ENCODE measurements at regions not wholly inside any gene's neighbourhood (a gene's known extent, or its start where the extent isn't known, plus 50 kb on each side); places are given as distances from the start of the nearest gene placed in this dataset.
A peak's percentile ranks its signal among the peaks of the same experiment; 100 is the strongest.

GRCh38 chr2:6639929-6640620 lies 225.6 kb downstream of the CMPK2 start:
- Histone ChIP-seq H3K27me3 (replicated peaks in 1 of 4; ENCODE audit: control insufficient read depth in 3 of 4, extremely low read depth in 1 of 4, insufficient read depth in 3 of 4, low read length in 3 of 4) (no peaks in the 10 kb centered on the region), H3K27ac (ENCODE audit: low read depth, low read length) (peak overlapping the region; percentile 60), H3K79me2 (ENCODE audit: control insufficient read depth in 1 of 2, insufficient read depth in 2 of 2, low read length in 2 of 2) (no peaks in the 10 kb centered on the region), H3K9ac (replicated peaks in 1 of 4; ENCODE audit: extremely low read depth in 1 of 4, low read depth in 3 of 4, low read length in 3 of 4) (peak overlapping the region in 1 of 4 experiments; percentile 12; a peak in 1 of 7 replicates), H2BK20ac (ENCODE audit: low read length) (no peak overlapping the region), H3K79me1 (ENCODE audit: low read depth, low read length) (no peaks in the 10 kb centered on the region), H2AK5ac (ENCODE audit: low read depth, low read length) (no peak overlapping the region), H3K4me2 (ENCODE audit: insufficient read depth in 1 of 2, low read depth in 2 of 2, low read length in 2 of 2) (peak overlapping the region; percentile 63), H3K56ac (replicated peaks; ENCODE audit: insufficient read length, low read depth, low read length) (no peak overlapping the region), H4K91ac (replicated peaks; ENCODE audit: insufficient read length, low read length) (peak overlapping the region; percentile 91), H3K36me3 (ENCODE audit: control insufficient read depth in 2 of 4, insufficient read depth in 4 of 4, low read length in 3 of 4) (no peaks in the 10 kb centered on the region), H3K4me3 (ENCODE audit: extremely low read depth in 1 of 4, insufficient read depth in 2 of 4, low read depth in 3 of 4, low read length in 4 of 4) (peak overlapping the region in 2 of 4 experiments; percentile 9 to 50; a peak in 3 of 8 replicates), H2BK120ac (replicated peaks; ENCODE audit: low read depth, low read length) (peak overlapping the region; percentile 68), H2BK5ac (ENCODE audit: low read depth, low read length) (peak overlapping the region; percentile 82), H3K23me2 (ENCODE audit: low read depth, low read length) (no peaks in the 10 kb centered on the region), H2BK12ac (ENCODE audit: low read depth, low read length) (0 out of 2 replicates have a peak overlapping the region, but pooled peaks have one; percentile 29), H3K4ac (replicated peaks; ENCODE audit: insufficient read length, low read depth, low read length) (no peak overlapping the region), H3K23ac (ENCODE audit: insufficient read length) (no peak overlapping the region), H3K14ac (ENCODE audit: insufficient read length) (no peak overlapping the region), H3K18ac (ENCODE audit: extremely low read depth, low read length) (peak overlapping the region; percentile 91), H3K9me3 (ENCODE audit: insufficient read depth in 2 of 2, low read depth in 1 of 2, low read length in 1 of 2) (no peaks in the 10 kb centered on the region), H4K8ac (ENCODE audit: extremely low read depth, insufficient read depth, low read length) (no peak overlapping the region), H4K20me1 (replicated peaks in 1 of 2; ENCODE audit: control insufficient read depth in 1 of 2, insufficient read depth in 2 of 2, low read length in 2 of 2) (no peaks in the 10 kb centered on the region), H2BK15ac (ENCODE audit: low read length) (no peak overlapping the region), H4K5ac (ENCODE audit: insufficient read length, low read depth, low read length) (peak overlapping the region; percentile 68), H3K4me1 (replicated peaks in 1 of 4; ENCODE audit: control insufficient read depth in 3 of 4, insufficient read depth in 4 of 4, low read length in 3 of 4) (peaks cover 3 to 19% (median 8%) of the 10 kb centered on the region in 4 experiments; a peak in 4 of 7 replicates), H2AFZ (ENCODE audit: low read length) (0 out of 2 replicates have a peak overlapping the region, but pooled peaks have one; percentile 19)
- POLR2A ChIA-PET (ENCODE audit: partially characterized antibody), result interaction anchor here (0.6 to 1.5 kb wide), 4 partner anchors 9 to 550 kb away, joined by 3 read pairs; no protein-coding TSS in a partner anchor
- FAIRE-seq, result peak; percentile 95
- CTCF ChIA-PET (ENCODE audit: partially characterized antibody), result interaction anchor here (0.7 to 1.9 kb wide), 3 partner anchors 23 to 112 kb away, joined by 3 to 6 read pairs (median 6); no protein-coding TSS in a partner anchor
- peak; percentile 59 to 74 for DNase-seq (ENCODE audit: low read depth in 1 of 2, low spot score in 2 of 2)
- WGBS, 2 experiments (ENCODE audit: extremely low coverage in 1 of 2, insufficient coverage in 1 of 2, insufficient read length in 1 of 2, insufficient replicate concordance in 2 of 2, low coverage in 1 of 2, low lambda C conversion rate in 2 of 2, missing lambda C conversion rate in 1 of 2), result 0% methylated on average over 1 of the region's 3 CpGs; no CpG with 5 or more reads in 1 of the 2 experiments
- no peak for TF ChIP-seq TAF7 (optimal IDR thresholded peaks at IDR 0.05; ENCODE audit: borderline replicate concordance, low read depth, low read length)
- TF ChIP-seq KDM1A (IDR thresholded peaks at IDR 0.05; ENCODE audit: borderline replicate concordance, low read length), result no peak
- TF ChIP-seq GTF2F1 (IDR thresholded peaks at IDR 0.05; ENCODE audit: borderline replicate concordance, low read depth, low read length), result no peak
- TF ChIP-seq SIN3A (conservative IDR thresholded peaks at IDR 0.05 in 1 of 2, IDR thresholded peaks at IDR 0.05 in 1 of 2; ENCODE audit: low read depth in 1 of 2, low read length in 2 of 2), result no peak
- TF ChIP-seq SAP30 (IDR thresholded peaks at IDR 0.05; ENCODE audit: insufficient read depth, insufficient replicate concordance, low read length), result no peak
- TF ChIP-seq KDM5A (IDR thresholded peaks at IDR 0.05; ENCODE audit: low read length), result no peak
- TF ChIP-seq POLR2AphosphoS5 (IDR thresholded peaks at IDR 0.05; ENCODE audit: low read depth, low read length), result no peak
- TF ChIP-seq NRF1 (IDR thresholded peaks at IDR 0.05; ENCODE audit: low read depth, low read length), result no peak
- TF ChIP-seq CHD2 (IDR thresholded peaks at IDR 0.05; ENCODE audit: low read length), result no peak; the same call in 1 of the 2 replicates
- no peak for TF ChIP-seq CBX8 (IDR thresholded peaks at IDR 0.05; ENCODE audit: borderline replicate concordance, low read depth, low read length)
- no peak for TF ChIP-seq GABPA (IDR thresholded peaks at IDR 0.05; ENCODE audit: borderline replicate concordance, insufficient read depth, low read length)
- TF ChIP-seq CHD1 (IDR thresholded peaks at IDR 0.05; ENCODE audit: low read depth, low read length), result no peak

All from H1 (cell line).